ENCODE measurements at regions not wholly inside any gene's neighbourhood (a gene's known extent, or its start where the extent isn't known, plus 50 kb on each side); places are given as distances from the start of the nearest gene placed in this dataset.

DNA sequence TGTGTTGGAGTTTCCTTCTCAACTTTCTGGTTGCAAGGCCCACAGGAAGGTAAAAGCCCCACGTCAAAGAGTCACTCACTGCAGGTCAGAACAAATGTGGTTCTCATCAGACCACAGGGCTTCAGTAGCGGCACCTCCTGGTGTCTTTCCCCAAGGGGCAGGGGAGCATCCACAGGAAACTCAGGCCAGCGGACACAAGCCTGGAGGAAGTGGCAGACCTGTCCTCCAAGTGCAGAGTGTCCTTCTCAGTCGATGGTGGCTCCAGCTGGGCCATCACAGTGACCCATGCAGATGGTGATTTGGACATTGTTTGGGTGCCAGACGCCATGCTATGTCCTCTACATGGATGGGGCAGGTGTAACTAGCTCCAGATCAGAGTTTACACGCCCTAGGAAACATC, 84.9 kb downstream of the ACKR3 start (continued):
- no peak for TF ChIP-seq CHD7 (IDR thresholded peaks at IDR 0.05; ENCODE audit: insufficient replicate concordance, low read length)
- no peak for TF ChIP-seq KDM4A (IDR thresholded peaks at IDR 0.05; ENCODE audit: low read depth, low read length, severe bottlenecking)
- TF ChIP-seq HDAC2 (IDR thresholded peaks at IDR 0.05; ENCODE audit: borderline replicate concordance in 1 of 2, low read depth in 2 of 2, low read length in 2 of 2) = no peak
- TF ChIP-seq CHD2 (IDR thresholded peaks at IDR 0.05; ENCODE audit: low read length) = no peak
- no peak for TF ChIP-seq SP2 (IDR thresholded peaks at IDR 0.05; ENCODE audit: low read length)
- TF ChIP-seq, protein P1, sequence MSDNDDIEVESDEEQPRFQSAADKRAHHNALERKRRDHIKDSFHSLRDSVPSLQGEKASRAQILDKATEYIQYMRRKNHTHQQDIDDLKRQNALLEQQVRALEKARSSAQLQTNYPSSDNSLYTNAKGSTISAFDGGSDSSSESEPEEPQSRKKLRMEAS (IDR thresholded peaks at IDR 0.05) = no peak
- TF ChIP-seq FOSL1 (IDR thresholded peaks at IDR 0.05; ENCODE audit: insufficient read depth, low read depth, low read length) = no peak
- no peak for TF ChIP-seq RAD21 (IDR thresholded peaks at IDR 0.05 in 1 of 2, conservative IDR thresholded peaks at IDR 0.05 in 1 of 2; ENCODE audit: low read depth in 2 of 2, low read length in 2 of 2)
- no peak for TF ChIP-seq TAF7 (optimal IDR thresholded peaks at IDR 0.05; ENCODE audit: borderline replicate concordance, low read depth, low read length)

All from H1 (cell line).